ENCODE measurements at regions not wholly inside any gene's neighbourhood (a gene's known extent, or its start where the extent isn't known, plus 50 kb on each side); places are given as distances from the start of the nearest gene placed in this dataset.
"Not testable (repeated sequence)": the region's sequence is repeated elsewhere in the genome, so short reads cannot be mapped to it uniquely, and the experiment has no call there.

DNA sequence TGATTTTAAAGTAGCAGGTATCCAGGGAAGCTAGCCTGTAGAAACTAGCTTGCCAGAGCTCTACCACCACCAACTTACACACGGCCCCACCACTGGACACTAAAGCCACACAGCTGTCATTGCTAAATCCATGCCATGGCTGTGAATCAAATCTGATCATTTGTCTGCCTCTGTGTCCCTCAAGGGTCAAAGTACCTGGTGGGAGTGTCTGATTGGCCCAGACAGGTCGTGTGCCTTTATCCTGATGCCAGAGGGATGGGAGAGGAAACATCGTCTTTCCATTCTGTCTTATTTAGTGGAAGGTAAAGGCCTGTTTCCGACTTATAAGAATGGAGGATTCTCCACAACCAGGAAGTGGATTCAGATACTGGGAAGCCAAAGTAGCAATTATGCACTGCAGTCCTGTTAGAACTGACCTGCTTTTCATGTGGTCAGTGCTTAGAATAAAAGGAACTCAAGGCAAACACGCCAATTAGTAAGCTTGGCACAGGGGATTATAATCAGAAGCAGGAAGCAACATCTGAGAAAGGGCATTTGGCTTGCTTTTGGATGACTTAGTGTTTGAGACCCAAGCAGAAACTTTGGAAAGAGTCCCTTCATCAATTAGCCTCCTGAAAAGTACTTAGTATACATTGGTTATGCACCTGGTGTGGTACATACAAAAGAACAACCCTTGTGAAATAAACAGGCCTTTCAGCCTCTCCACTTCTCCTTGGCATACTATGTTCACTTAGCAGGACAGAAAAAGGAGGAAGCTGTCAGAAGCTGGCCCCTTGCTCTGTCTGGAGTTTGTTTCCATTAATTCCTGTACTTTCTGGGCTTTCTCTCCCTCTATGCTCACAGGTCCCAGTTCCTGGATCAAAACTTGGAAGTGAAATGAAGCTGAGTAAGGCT, 192.4 kb downstream of the NUFIP1 start:
- no peak for DNase-seq (ENCODE audit: low spot score)
- Mint-ChIP-seq H3K9me3 (ENCODE audit: low read depth) (no peaks in the 10 kb centered on the region), H3K4me3 (ENCODE audit: unreplicated experiment) (no peak overlapping the region), H3K27me3 (ENCODE audit: low read depth) (no peaks in the 10 kb centered on the region), H3K36me3 (ENCODE audit: low read depth) (no peaks in the 10 kb centered on the region), H3K27ac (ENCODE audit: unreplicated experiment) (no peak overlapping the region), H3K4me1 (ENCODE audit: low read depth) (peaks cover 1% of the 10 kb centered on the region)
- TF ChIP-seq, protein P1, sequence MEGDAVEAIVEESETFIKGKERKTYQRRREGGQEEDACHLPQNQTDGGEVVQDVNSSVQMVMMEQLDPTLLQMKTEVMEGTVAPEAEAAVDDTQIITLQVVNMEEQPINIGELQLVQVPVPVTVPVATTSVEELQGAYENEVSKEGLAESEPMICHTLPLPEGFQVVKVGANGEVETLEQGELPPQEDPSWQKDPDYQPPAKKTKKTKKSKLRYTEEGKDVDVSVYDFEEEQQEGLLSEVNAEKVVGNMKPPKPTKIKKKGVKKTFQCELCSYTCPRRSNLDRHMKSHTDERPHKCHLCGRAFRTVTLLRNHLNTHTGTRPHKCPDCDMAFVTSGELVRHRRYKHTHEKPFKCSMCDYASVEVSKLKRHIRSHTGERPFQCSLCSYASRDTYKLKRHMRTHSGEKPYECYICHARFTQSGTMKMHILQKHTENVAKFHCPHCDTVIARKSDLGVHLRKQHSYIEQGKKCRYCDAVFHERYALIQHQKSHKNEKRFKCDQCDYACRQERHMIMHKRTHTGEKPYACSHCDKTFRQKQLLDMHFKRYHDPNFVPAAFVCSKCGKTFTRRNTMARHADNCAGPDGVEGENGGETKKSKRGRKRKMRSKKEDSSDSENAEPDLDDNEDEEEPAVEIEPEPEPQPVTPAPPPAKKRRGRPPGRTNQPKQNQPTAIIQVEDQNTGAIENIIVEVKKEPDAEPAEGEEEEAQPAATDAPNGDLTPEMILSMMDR (IDR thresholded peaks at IDR 0.05) = no peak

DNA sequence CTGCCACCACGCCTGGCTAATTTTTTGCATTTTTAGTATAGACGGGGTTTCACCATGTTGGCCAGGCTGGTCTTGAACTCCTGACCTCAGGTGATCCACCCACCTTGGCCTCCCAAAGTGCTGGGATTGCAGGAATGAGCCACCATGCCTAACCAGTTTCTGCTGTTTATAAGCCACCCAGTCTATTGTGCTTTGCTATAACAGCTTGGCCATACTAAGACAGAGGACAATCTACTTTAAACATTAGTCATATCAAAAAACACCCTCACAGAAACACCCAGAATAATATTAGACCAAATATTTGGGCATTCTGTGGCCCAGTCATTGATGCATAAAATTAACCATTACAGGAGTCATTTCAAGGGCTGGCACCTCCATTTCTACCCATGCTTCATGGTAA, 193.2 kb downstream of the NUFIP1 start:
- not testable (repeated sequence) for H3K9me3 Mint-ChIP-seq (ENCODE audit: low read depth); H3K27ac Mint-ChIP-seq (ENCODE audit: unreplicated experiment); H3K36me3 Mint-ChIP-seq (ENCODE audit: low read depth); DNase-seq (ENCODE audit: low spot score); H3K27me3 Mint-ChIP-seq (ENCODE audit: low read depth); H3K4me3 Mint-ChIP-seq (ENCODE audit: unreplicated experiment); H3K4me1 Mint-ChIP-seq (ENCODE audit: low read depth)

DNA sequence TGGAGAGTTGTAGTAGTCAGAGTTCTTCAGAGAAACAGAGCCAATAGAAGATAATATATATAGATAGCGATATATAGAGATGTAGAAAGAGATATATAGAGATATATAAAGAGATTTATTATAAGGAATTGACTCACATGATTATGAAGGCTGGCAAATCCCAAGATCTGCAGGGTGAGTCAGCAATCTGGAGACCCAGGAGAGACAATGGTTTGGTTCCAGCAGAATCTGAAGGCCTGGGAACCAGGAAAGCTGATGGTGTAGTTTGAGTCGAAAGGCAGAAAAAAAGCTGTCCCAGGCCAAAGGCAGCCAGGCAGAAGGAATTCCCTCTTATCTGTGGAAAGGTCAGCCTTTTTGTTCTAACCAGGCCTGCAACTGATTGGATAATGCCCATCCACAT, 194.1 kb downstream of the NUFIP1 start:
- Mint-ChIP-seq H3K27me3 (ENCODE audit: low read depth) (no peaks in the 10 kb centered on the region), H3K9me3 (ENCODE audit: low read depth) (no peaks in the 10 kb centered on the region), H3K36me3 (ENCODE audit: low read depth) (no peaks in the 10 kb centered on the region), H3K4me3 (ENCODE audit: unreplicated experiment) (no peak overlapping the region), H3K27ac (ENCODE audit: unreplicated experiment) (no peak overlapping the region), H3K4me1 (ENCODE audit: low read depth) (no peaks in the 10 kb centered on the region)
- DNase-seq (ENCODE audit: low spot score) = no peak
- TF ChIP-seq, protein P1 (IDR thresholded peaks at IDR 0.05) = no peak

DNA sequence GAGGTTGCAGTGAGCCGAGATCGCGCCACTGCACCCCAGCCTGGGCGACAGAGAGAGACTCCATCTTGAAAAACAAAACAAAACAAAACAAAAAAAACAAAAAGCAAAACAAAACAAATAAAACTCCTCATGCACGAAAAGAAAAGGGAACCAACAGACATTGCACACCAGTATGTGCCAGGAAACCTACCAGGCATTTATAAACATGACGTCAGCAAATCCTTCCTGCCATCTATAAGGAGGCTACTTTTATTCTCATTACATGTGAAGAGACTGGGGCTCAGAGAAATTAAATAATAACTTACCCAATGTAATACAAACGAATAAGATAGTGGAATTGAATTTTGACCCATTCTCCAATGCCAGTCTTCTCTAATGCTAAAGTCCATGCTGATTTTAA, 197.2 kb downstream of the NUFIP1 start:
- Mint-ChIP-seq H3K4me1 (ENCODE audit: low read depth) (peaks cover 9% of the 10 kb centered on the region), H3K27ac (ENCODE audit: unreplicated experiment) (no peak overlapping the region), H3K4me3 (ENCODE audit: unreplicated experiment) (no peak overlapping the region), H3K36me3 (ENCODE audit: low read depth) (no peaks in the 10 kb centered on the region), H3K9me3 (ENCODE audit: low read depth) (no peaks in the 10 kb centered on the region), H3K27me3 (ENCODE audit: low read depth) (no peaks in the 10 kb centered on the region)
- TF ChIP-seq, protein P1 (IDR thresholded peaks at IDR 0.05) = no peak
- no peak for DNase-seq (ENCODE audit: low spot score)

DNA sequence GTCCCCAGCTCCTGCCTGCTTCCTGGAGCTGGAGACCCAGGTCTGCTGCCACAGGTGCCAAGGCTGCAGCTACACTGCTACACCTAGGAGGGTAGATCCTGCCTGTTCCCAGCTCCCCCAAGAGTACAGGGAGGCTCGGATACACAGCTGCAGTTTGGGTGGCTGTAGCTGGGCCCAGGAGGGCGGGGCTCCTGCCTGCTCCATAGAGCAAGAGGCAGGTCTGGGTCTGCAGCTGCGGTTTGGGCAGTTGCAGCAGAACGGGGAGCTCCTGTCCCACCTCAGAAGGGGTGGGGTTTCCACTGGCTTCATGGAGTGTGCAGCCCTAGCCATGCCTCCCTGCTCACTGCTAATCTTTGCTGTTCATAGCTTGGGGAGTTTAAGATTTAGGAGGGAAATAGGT, 199.0 kb downstream of the NUFIP1 start:
- Mint-ChIP-seq H3K9me3 (ENCODE audit: low read depth) (no peaks in the 10 kb centered on the region), H3K4me1 (ENCODE audit: low read depth) (peaks cover 9% of the 10 kb centered on the region), H3K27me3 (ENCODE audit: low read depth) (no peaks in the 10 kb centered on the region), H3K4me3 (ENCODE audit: unreplicated experiment) (no peak overlapping the region), H3K27ac (ENCODE audit: unreplicated experiment) (no peak overlapping the region), H3K36me3 (ENCODE audit: low read depth) (no peaks in the 10 kb centered on the region)
- TF ChIP-seq, protein P1 (IDR thresholded peaks at IDR 0.05) = no peak
- DNase-seq (ENCODE audit: low spot score) = no peak

DNA sequence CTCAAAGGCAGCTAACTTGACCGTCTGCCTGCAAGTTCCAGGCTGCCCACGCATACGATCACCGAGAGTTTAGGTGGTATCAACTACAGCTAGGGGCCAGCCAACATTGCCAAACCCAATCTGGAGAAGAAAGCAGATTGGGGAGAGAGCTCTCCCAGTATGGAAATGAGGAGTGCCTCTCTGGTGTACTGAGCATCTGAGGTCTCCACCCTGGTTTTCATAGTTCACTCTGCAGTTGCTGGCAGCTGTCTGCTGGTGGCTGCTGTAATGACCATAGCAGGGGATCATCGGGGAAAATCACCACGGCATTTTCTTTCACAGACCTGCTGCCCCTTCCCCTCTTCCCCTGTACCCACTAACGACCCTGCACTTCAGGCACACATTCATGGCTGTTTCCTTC, 201.7 kb downstream of the NUFIP1 start:
- Mint-ChIP-seq H3K36me3 (ENCODE audit: low read depth) (no peaks in the 10 kb centered on the region), H3K4me1 (ENCODE audit: low read depth) (peaks cover 9% of the 10 kb centered on the region), H3K4me3 (ENCODE audit: unreplicated experiment) (no peak overlapping the region), H3K27me3 (ENCODE audit: low read depth) (no peaks in the 10 kb centered on the region), H3K9me3 (ENCODE audit: low read depth) (no peaks in the 10 kb centered on the region), H3K27ac (ENCODE audit: unreplicated experiment) (no peak overlapping the region)
- TF ChIP-seq, protein P1 (IDR thresholded peaks at IDR 0.05) = no peak
- DNase-seq (ENCODE audit: low spot score) = no peak

Measured in chondrocyte (in vitro differentiated cells).